HG03045 (cell line): ENCODE measurements at regions not wholly inside any gene's neighbourhood (a gene's known extent, or its start where the extent isn't known, plus 50 kb on each side); places are given as distances from the start of the nearest gene placed in this dataset.

ENCODE experiments used
- ATAC-seq: cut with Tn5 transposase; IDR thresholded peaks from one replicate; pipeline ENCODE4 v1.9.1; 2021; ENCODE audit warnings: mild to moderate bottlenecking, moderate library complexity; ENCODE audit not compliant: unreplicated experiment

GRCh38 chr5:2505217-2505616, 246.3 kb downstream of the IRX2 start:
- no peak for ATAC-seq

- ATAC-seq, result no peak
These were observed 248.4 kb downstream of the IRX2 start for GRCh38 chr5:2502970-2503594.

- ATAC-seq, result no peak
These were observed 251.6 kb downstream of the IRX2 start for GRCh38 chr5:2499917-2500316.

- no peak for ATAC-seq
These were observed 254.6 kb downstream of the IRX2 start for GRCh38 chr5:2496891-2497290.

GRCh38 chr5:2496126-2496525, 255.4 kb downstream of the IRX2 start:
- ATAC-seq, result no peak

GRCh38 chr5:2493356-2493755, 258.1 kb downstream of the IRX2 start:
- no peak for ATAC-seq

- no peak for ATAC-seq
These were observed 259.0 kb downstream of the IRX2 start for GRCh38 chr5:2492476-2492875.

GRCh38 chr5:2491846-2492245, 259.6 kb downstream of the IRX2 start:
- no peak for ATAC-seq

- ATAC-seq, result no peak
These were observed 262.2 kb downstream of the IRX2 start for GRCh38 chr5:2489306-2489705.

- ATAC-seq, result no peak
These were observed 262.9 kb downstream of the IRX2 start for GRCh38 chr5:2488593-2488992.

- ATAC-seq, result no peak
These were observed 264.2 kb downstream of the IRX2 start for GRCh38 chr5:2487152-2487763.

GRCh38 chr5:2486373-2486772, 265.1 kb downstream of the IRX2 start:
- no peak for ATAC-seq

- no peak for ATAC-seq
These were observed 268.7 kb downstream of the IRX2 start for GRCh38 chr5:2482778-2483177.

GRCh38 chr5:2480871-2481270, 270.6 kb downstream of the IRX2 start:
- no peak for ATAC-seq

GRCh38 chr5:2475902-2476301, 275.6 kb downstream of the IRX2 start:
- no peak for ATAC-seq

- ATAC-seq, result no peak
These were observed 278.8 kb downstream of the IRX2 start for GRCh38 chr5:2472670-2473069.

- ATAC-seq, result no peak
These were observed 280.2 kb downstream of the IRX2 start for GRCh38 chr5:2471152-2471879.

- ATAC-seq, result no peak
These were observed 284.5 kb downstream of the IRX2 start for GRCh38 chr5:2466966-2467365.

- ATAC-seq, result no peak
These were observed 286.1 kb downstream of the IRX2 start for GRCh38 chr5:2465383-2465782.

- no peak for ATAC-seq
These were observed 287.3 kb downstream of the IRX2 start for GRCh38 chr5:2464141-2464540.

GRCh38 chr5:2461701-2462691, 289.5 kb downstream of the IRX2 start:
- no peak for ATAC-seq
